ENCODE measurements at regions not wholly inside any gene's neighbourhood (a gene's known extent, or its start where the extent isn't known, plus 50 kb on each side); places are given as distances from the start of the nearest gene placed in this dataset.

- ATAC-seq (no peak), DNase-seq (no peak)
- intact Hi-C loops (cut with micrococcal nuclease) = no loop called here
Measured at GRCh38 chr12:92035477-92035876, 110.2 kb downstream of the BTG1 start.

DNA sequence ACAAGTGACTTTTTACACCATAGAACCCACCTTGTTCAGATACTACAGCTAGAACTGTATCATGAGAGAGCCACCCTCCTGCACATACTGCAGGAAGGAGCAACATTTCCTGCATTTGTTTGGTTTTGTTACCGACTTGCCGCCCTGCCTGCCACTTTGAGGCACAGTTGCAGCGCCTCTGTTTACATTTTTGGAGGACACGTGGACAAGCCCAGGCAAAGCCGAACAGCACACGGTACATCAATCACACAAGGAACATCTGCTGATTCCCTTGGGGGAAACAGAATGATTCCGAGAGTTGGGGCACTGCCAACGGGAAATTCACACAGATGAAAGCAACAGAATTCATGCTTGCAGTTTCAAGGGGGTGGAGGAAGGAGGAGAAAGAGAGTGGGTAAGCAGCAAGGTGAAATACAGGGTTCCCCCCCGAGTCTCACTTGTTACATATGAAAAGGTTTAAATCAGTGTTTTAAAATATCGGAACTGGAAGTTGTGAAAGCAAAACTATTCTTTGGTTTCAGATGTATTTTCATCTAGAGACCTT is 110.7 kb downstream of the BTG1 start:
- intact Hi-C loops (cut with micrococcal nuclease) = no loop called here

DNA sequence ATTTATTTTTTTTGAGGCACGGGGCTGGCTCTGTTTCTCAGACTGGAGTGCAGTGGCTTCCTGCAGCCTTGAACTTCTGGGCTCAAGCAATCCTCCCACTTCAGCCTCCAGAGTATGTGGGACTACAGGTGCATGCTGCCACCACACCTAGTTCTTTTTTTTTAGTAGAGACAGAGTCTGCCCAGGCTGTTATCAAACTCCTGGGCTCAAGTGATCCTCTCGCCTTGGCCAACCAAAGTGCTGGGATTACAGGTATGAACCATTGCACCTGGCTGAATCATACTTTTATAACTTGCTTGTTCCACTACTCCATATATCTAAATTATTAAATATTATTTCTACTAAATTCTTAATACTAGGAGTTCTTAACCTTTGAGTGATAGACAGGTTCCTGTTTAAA is 111.6 kb downstream of the BTG1 start:
- intact Hi-C loops (cut with micrococcal nuclease) = no loop called here
- no peak for ATAC-seq
- no peak for DNase-seq

More for the DNA sequence above, 110.7 kb downstream of the BTG1 start:
- DNase-seq = peak; percentile 61
- ATAC-seq = peak; percentile 63

GRCh38 chr12:92032965-92033364 is 112.7 kb downstream of the BTG1 start:
- ATAC-seq (no peak), DNase-seq (no peak)
- intact Hi-C loops (cut with micrococcal nuclease) = no loop called here

GRCh38 chr12:92032101-92032500 is 113.5 kb downstream of the BTG1 start:
- DNase-seq (no peak), ATAC-seq (no peak)
- intact Hi-C loops (cut with micrococcal nuclease) = no loop called here

DNA sequence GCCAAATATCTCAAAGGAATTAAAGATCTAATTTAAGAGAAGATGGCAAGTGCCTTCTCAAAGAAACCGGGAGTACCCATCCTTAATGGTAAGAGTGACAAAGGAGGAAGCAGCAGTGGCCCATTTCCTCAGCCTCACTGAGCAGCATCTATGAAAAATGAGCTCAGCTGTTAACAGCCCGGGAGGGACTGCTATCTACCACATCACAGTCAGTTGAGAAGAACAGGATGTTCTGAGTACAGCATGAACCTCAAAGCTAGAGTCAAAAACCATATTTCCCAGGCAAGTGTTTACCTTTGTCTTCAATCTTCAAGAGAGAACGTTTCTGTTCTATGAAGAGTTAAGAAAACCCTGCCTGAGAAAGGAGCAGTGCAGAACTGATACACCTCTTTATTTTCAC is 115.0 kb downstream of the BTG1 start:
- DNase-seq (no peak), ATAC-seq (peak; percentile 93)
- intact Hi-C loops (cut with micrococcal nuclease) = no loop called here

DNA sequence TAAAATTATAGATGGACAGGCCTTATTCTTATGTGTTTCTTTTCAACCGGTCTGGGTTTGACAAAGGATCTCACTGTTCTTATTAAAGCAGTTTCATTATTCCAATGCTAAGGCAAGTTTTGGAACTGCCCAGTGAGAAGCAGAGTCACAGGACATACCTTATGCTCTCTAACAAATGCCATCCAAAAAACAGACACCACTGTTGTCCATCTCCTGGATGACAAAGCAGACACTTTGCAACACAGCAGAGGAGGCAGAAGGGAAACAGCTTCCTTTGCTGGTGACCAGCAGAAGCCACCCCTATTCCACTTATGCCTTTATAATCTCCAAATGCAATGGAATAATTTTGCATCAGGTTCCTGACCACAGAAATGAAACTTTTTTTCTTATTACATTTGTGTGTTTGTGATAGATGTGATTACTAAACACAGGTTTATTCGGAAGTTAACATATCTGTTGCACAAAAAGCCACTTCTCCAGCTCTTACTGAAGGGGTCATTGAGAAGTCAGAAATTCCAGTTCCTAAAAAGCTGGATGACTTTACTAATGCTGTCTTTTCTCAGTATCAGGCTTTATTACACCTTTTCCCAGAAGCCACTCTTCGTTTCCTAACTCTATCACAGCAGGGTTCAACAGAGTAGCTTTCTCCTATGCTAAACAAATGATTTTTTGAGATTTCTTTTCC is 115.6 kb downstream of the BTG1 start:
- intact Hi-C loops (cut with micrococcal nuclease) = no loop called here
- no peak for DNase-seq
- ATAC-seq = no peak

DNA sequence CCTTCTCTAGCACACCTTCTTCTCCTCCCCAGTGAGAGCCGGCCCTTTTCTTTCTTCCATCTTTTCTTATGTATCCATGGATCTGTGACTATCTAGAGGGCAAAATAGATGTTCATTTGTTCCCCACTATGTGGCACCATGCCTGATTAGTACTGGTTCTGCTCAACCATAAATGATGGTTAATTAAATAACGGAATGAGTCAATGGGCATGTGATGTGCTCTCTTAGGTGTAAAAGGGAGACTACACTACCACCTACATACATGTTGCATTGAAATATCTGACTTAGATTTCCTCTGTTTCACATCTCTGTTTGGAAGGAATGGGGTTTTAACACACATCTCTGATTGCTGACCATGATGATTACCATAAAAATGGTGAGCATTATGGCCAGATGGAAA is 116.5 kb downstream of the BTG1 start:
- ATAC-seq (no peak), DNase-seq (no peak)
- intact Hi-C loops (cut with micrococcal nuclease) = no loop called here

DNA sequence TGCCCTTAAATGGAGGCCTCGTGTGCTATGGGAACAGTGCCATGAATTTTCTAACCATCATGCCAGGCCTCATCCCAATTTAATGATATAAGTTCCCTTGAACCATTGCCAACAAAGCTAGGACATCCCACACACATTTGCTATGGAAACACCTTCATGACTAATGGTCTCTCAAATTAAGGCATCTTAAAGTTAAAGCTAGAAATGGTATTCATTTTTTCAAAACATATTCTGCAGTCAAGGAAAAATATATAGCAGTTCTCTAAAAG is 117.3 kb downstream of the BTG1 start:
- no peak for DNase-seq
- ATAC-seq = no peak
- intact Hi-C loops (cut with micrococcal nuclease) = no loop called here

- ATAC-seq = no peak
Measured at GRCh38 chr12:92027701-92028440, 117.8 kb downstream of the BTG1 start.

DNA sequence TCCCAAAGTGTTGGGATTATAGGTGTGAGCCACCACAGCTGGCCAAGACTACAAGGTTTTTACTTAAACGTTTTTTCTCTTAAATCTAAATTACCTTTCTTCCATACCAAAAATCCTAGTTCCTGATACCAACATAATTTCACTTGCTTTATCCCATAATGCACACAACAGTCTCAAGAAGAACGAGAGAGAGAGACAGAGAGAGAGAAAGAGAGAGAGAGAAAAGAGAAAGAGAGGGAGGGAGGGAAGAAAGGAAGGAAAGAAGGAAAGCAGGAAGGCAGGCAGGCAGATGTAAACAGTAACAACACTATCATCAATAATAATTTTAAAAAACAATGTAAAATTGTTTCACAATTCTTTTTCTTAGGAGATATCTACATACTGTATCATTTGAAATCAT is 118.4 kb downstream of the BTG1 start:
- DNase-seq = no peak
- no peak for ATAC-seq
- intact Hi-C loops (cut with micrococcal nuclease) = no loop called here

More at GRCh38 chr12:92027701-92028440, 117.8 kb downstream of the BTG1 start:
- DNase-seq = no peak
- intact Hi-C loops (cut with micrococcal nuclease) = no loop called here

DNA sequence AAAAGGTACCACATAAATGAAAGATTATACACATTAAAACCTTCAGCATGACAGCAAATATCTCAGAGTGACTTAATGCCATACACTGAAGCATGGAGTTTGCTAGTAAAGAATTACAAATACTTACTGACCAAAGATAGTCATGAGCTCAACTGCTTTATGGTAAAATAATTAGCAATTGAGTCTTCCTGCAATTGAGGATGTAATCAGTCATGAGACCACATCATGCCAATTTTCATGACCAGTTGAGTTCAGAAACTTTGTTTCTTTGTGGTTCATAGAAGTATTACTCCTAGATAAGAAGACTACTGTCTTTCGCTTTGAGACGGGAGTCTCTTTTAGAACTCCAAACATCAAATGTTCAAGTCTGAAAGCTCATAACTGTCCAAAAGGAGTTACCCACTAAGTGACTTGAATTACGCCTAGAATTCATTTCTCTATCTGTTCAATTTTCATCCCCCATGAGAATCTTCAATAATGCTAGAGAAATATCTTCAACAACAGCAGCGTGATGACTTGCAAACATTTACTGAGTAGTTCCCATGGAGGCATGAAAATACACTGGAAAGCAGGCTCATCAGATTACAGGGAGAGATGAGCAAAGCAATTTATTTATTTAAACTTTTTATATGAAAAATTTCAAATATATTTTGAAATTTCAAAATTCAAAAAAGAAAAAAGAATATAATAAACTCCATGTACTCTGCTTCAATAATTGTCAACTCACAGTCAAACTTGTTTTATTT is 120.0 kb downstream of the BTG1 start:
- DNase-seq (no peak), ATAC-seq (no peak)
- intact Hi-C loops (cut with micrococcal nuclease) = no loop called here

DNA sequence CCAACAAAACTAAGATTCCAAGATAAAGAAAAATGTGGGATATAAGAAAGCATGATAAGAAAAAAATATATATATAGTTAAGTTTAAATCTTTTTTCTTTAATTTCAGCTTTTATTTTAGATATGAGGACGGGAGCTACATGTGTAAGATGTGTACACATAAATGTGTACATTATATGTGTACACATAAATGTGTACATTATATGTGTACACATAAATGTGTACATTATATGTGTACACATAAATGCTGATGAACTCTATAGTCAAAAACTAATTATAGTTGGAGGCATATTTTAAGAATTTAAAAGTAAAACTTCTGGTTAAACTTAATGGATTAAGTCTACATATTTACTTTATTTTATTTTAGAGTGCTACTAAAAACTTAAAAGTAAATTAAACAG is 123.6 kb downstream of the BTG1 start:
- ATAC-seq (no peak), DNase-seq (no peak)
- intact Hi-C loops (cut with micrococcal nuclease) = no loop called here

- no peak for ATAC-seq
- intact Hi-C loops (cut with micrococcal nuclease) = no loop called here
- DNase-seq = no peak
Measured at GRCh38 chr12:92021666-92022035, 124.0 kb downstream of the BTG1 start.

DNA sequence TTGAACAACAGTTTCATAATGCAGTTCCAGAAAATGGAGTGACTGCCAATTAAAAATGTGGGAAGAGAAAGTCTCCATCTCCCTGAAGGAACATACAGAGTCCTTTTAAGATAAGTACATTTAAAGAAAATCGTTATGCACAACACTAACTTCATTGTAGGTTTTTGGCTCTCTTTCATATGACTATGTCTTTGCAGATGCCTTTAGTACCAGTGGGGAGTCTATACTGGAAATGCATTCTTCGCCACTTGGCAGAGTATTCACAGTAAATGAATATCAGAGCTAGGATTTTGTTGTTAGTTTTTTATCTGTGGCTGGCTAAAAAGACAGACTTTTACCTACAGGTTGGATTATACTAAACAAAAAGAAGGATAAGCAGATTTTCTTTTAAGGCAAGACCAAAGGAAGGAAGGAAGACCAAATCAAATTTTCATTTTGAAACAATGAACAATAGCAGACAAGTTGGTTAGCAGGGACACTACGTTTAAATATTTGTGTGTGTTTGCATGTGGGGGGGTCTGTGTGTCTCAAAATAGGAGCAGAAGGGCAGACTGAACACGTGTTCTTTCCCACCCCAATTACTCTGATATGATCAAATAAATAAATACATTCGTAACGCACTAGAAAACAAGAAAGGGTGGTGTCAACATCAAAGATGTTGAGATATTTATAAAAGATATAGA is 124.5 kb downstream of the BTG1 start:
- intact Hi-C loops (cut with micrococcal nuclease) = no loop called here
- no peak for DNase-seq
- no peak for ATAC-seq

- ATAC-seq (no peak), DNase-seq (no peak)
- intact Hi-C loops (cut with micrococcal nuclease) = no loop called here
Measured at GRCh38 chr12:92019491-92020277, 126.0 kb downstream of the BTG1 start.

- no peak for ATAC-seq
- intact Hi-C loops (cut with micrococcal nuclease) = no loop called here
Measured at GRCh38 chr12:92012691-92013090, 133.0 kb downstream of the BTG1 start.

DNA sequence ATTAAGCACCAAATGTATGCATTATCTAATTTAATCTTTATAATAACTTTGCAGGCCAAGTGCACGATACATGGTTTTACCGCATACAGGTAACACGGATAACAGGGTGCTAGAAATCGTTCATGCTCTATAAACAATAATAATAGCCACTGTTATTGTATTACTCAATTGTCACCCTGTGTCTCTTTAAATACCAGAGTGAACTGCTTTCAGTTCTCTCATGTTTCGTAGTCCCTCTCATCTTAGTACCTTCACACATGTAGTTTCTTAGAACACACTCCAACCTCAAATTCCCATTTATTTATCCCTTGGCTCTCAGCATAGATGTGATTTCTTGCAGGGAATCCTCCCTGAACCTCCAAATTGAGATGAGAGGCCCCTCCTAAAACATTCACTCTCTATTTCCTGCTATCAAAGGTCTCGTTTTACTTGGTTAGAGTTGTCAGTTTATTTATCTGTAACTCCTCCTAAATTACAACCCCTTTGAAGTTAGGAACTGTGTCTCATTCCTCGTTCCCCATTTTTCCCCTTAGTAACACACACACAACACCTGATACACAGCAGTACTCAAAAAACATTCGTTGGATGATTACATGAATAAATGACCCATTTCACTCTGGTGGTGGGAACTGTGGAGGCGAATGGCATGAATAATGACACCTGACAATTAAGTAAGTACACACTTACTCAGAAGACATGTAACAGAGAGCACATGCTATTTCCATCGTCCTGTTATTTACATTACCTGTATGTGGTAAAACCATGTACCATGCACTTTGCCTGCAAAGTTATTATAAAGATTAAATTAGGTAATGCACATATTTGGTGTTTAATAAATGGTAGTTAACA is 134.6 kb downstream of the BTG1 start:
- ATAC-seq = no peak
- intact Hi-C loops (cut with micrococcal nuclease) = no loop called here
- no peak for DNase-seq

More at GRCh38 chr12:92012691-92013090, 133.0 kb downstream of the BTG1 start:
- no peak for DNase-seq
